Mammary epithelial cell (primary cell): ENCODE measurements at regions not wholly inside any gene's neighbourhood (a gene's known extent, or its start where the extent isn't known, plus 50 kb on each side); places are given as distances from the start of the nearest gene placed in this dataset.

ENCODE experiments used
- CTCF ChIP-seq, 2 donors: IDR thresholded peaks in 1 of 2; conservative IDR thresholded peaks in 1 of 2; 2 replicates each; pipeline ENCODE4 v1.5.1; 2011 to 2012; ENCODE audit warnings: inconsistent platforms in 2 of 2, low read length in 2 of 2, mild to moderate bottlenecking in 2 of 2, control low read depth in 1 of 2, low read depth in 1 of 2; ENCODE audit not compliant: insufficient read depth in 1 of 2; ENCODE audit errors: extremely low read depth in 1 of 2
- EZH2 ChIP-seq: IDR thresholded peaks from 2 replicates; pipeline ENCODE4 v1.6.1; 2012; ENCODE audit warnings: low read length, inconsistent platforms, borderline replicate concordance

DNA sequence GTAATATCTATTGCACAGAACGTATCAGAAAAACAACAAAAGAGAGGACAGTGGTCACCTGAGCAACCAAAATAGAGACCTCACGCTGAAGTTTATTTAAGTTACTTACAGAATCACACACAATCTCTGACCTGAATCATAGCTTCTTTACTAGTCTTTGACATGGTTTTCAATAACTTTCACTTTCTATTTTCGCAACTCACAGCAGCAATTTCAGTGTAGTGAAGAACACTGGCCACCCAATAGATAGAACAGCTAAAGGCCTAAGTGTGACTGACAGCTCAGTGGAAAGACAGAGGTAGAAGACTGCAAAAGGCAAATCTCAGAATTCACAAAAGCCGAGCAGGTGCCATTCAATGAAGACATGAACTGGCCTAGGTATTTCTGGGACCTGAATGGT lies 435.6 kb upstream of the CHRM3 start:
- TF ChIP-seq CTCF (conservative IDR thresholded peaks at IDR 0.05 in 1 of 2, IDR thresholded peaks at IDR 0.05 in 1 of 2; ENCODE audit: extremely low read depth in 1 of 2, insufficient read depth in 1 of 2, low read depth in 1 of 2, low read length in 2 of 2) (no peak), EZH2 (no peak)
